PC-9 (cell line): ENCODE measurements at regions not wholly inside any gene's neighbourhood (a gene's known extent, or its start where the extent isn't known, plus 50 kb on each side); places are given as distances from the start of the nearest gene placed in this dataset.
"Not testable (repeated sequence)": the region's sequence is repeated elsewhere in the genome, so short reads cannot be mapped to it uniquely, and the experiment has no call there.

Experiments
- BruUV-seq: library from RNA; stranded (reverse); fragments of 400-500 nt; replicated peaks from 2 replicates; lab custom pipeline; 2021; lab: Mats Ljungman, UMichigan
- CTCF ChIA-PET: fragments of 300-600 bp; sonication (Branson Sonifier 250); formaldehyde crosslinking; loops from one replicate; lab custom pipeline; 2022; ENCODE audit warnings: antibody characterized with exemption; lab: Charles Lee
- POLR2A ChIA-PET: fragments of 300-600 bp; sonication (Branson Sonifier 250); formaldehyde crosslinking; loops from one replicate; lab custom pipeline; 2022; ENCODE audit warnings: antibody characterized with exemption; ENCODE audit not compliant: unreplicated experiment; lab: Charles Lee
- DNase-seq, 2 experiments: peaks; one replicate each; pipeline versions ENCODE4 v3.0.0 to v3.0.0-alpha.2; 2015 to 2022; ENCODE audit warnings: mixed read lengths in 1 of 2
- H2AFZ ChIP-seq: fragments of 200-600 bp; sonication (generic); 2 replicates; pipeline ENCODE4 v1.8.1; 2017; ENCODE audit warnings: antibody characterized with exemption
- H3F3A ChIP-seq: fragments of 200-600 bp; sonication (generic); 2 replicates; pipeline ENCODE4 v1.8.1; 2017; ENCODE audit warnings: antibody characterized with exemption, mild to moderate bottlenecking, low read depth; ENCODE audit not compliant: insufficient read depth
- H3K27ac ChIP-seq: fragments of 200-600 bp; sonication (generic); 2 replicates; pipeline ENCODE4 v1.6.1; 2016; ENCODE audit warnings: mixed run types
- H3K27me3 ChIP-seq: fragments of 200-600 bp; sonication (generic); 2 replicates; pipeline ENCODE4 v1.6.1; 2016; ENCODE audit warnings: low read depth, mixed run types; ENCODE audit not compliant: insufficient read depth
- H3K36me3 ChIP-seq: fragments of 200-600 bp; sonication (generic); 2 replicates; pipeline ENCODE4 v1.6.1; 2016; ENCODE audit warnings: low read depth, mixed run types
- H3K4me1 ChIP-seq: fragments of 200-600 bp; sonication (generic); replicated peaks from 2 replicates; pipeline ENCODE4 v1.6.1; 2016; ENCODE audit warnings: mixed run types; ENCODE audit not compliant: insufficient read depth
- H3K4me2 ChIP-seq: fragments of 200-600 bp; sonication (generic); 2 replicates; pipeline ENCODE4 v1.6.1; 2017; ENCODE audit warnings: mixed run types
- H3K4me3 ChIP-seq: fragments of 200-600 bp; sonication (generic); 2 replicates; pipeline ENCODE4 v1.6.1; 2016; ENCODE audit warnings: mixed run types
- H3K79me2 ChIP-seq: fragments of 200-600 bp; sonication (generic); 2 replicates; pipeline ENCODE4 v1.6.1; 2017; ENCODE audit warnings: low read depth, mixed run types
- H3K9me2 ChIP-seq: fragments of 200-600 bp; sonication (generic); 2 replicates; pipeline ENCODE4 v1.8.1; 2017; ENCODE audit warnings: mild to moderate bottlenecking; ENCODE audit not compliant: insufficient read depth
- H3K9me3 ChIP-seq: fragments of 200-600 bp; sonication (generic); 2 replicates; pipeline ENCODE4 v1.8.1; 2016; ENCODE audit warnings: low read depth; ENCODE audit not compliant: insufficient read depth
- H4K20me1 ChIP-seq: fragments of 200-600 bp; sonication (generic); 2 replicates; pipeline ENCODE4 v1.8.1; 2017; ENCODE audit not compliant: insufficient read depth
- EZH2 ChIP-seq: fragments of 200-600 bp; sonication (generic); IDR thresholded peaks from 2 replicates; pipeline ENCODE4 v1.8.0; 2017; ENCODE audit warnings: antibody characterized with exemption, low read depth
- intact Hi-C: fragments of 100-400 bp; cut with micrococcal nuclease; formaldehyde crosslinking; loops from one replicate; pipeline ENCODE4 v1.10.0; 2022; ENCODE audit not compliant: unreplicated experiment
- TF ChIP-seq, protein P1 (sequence below): fragments of 200-600 bp; sonication (generic); conservative IDR thresholded peaks from 2 replicates; pipeline ENCODE4 v1.6.1; 2017; ENCODE audit warnings: mixed run types, antibody characterized with exemption, mild to moderate bottlenecking, moderate library complexity

DNA sequence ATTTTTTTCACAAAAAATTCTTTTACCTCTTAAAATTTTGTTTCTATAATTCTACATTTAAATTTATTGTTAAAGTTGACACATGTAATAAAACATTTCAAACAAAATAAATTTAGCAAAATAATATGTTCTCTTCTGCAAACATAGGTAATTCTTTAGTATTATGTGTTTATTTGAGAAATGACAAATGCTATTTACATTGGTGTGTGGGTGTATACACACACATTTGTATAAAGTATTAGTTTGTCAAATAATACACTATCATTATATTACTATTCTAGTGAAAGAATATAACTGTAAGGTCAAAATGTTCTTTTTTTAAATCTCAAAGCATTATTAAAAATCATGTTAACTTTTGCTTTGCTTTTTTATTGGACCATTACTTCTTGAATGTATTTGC, 1370.6 kb downstream of the SI start:
- ChIA-PET CTCF (no interaction called here), POLR2A (no interaction called here)
- H3F3A ChIP-seq: no peaks in the 10 kb centered on the region
- H4K20me1 ChIP-seq: no peaks in the 10 kb centered on the region
- no peak for DNase-seq
- no peaks in the 10 kb centered on the region for H3K4me1 ChIP-seq
- no peak overlapping the region for H2AFZ ChIP-seq
- intact Hi-C loops: no loop called here
- no TSS peak for BruUV-seq
- no peaks in the 10 kb centered on the region for H3K9me3 ChIP-seq
- H3K36me3 ChIP-seq: no peaks in the 10 kb centered on the region
- H3K4me3 ChIP-seq: no peak overlapping the region
- no peak overlapping the region for H3K27ac ChIP-seq
- H3K27me3 ChIP-seq: no peaks in the 10 kb centered on the region
- TF ChIP-seq, protein P1, sequence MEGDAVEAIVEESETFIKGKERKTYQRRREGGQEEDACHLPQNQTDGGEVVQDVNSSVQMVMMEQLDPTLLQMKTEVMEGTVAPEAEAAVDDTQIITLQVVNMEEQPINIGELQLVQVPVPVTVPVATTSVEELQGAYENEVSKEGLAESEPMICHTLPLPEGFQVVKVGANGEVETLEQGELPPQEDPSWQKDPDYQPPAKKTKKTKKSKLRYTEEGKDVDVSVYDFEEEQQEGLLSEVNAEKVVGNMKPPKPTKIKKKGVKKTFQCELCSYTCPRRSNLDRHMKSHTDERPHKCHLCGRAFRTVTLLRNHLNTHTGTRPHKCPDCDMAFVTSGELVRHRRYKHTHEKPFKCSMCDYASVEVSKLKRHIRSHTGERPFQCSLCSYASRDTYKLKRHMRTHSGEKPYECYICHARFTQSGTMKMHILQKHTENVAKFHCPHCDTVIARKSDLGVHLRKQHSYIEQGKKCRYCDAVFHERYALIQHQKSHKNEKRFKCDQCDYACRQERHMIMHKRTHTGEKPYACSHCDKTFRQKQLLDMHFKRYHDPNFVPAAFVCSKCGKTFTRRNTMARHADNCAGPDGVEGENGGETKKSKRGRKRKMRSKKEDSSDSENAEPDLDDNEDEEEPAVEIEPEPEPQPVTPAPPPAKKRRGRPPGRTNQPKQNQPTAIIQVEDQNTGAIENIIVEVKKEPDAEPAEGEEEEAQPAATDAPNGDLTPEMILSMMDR: no peak
- TF ChIP-seq EZH2: no peak
- 0 out of 2 replicates have a peak, but pooled peaks cover under 1% of the 10 kb centered on the region for H3K9me2 ChIP-seq
- H3K79me2 ChIP-seq: no peaks in the 10 kb centered on the region
- H3K4me2 ChIP-seq: no peak overlapping the region

DNA sequence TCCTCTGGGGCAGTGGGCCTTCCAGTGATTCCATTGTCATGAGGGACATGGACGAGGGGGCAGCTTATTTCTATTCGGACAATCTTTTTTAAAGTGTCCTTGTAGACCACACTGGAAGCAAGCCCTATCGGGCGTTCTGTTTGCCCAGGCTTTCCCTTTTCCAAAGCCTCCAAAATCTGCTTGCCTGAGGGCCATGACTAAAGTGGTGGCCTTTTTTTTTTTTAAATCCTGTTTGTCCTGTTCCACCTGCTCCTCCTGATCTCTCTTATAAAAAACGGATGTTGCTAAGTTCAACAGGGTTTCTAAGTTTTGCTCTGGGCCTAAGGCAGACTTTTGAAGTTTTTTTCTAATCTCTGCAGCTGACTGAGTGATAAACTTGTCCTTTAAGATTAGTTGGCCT, 1380.1 kb downstream of the SI start:
- peak; percentile 70 to 84 for DNase-seq
- CTCF ChIA-PET, H3K4me3 ChIP-seq, H3K79me2 ChIP-seq, H3K9me3 ChIP-seq, BruUV-seq, H3K27ac ChIP-seq, POLR2A ChIA-PET, H3K36me3 ChIP-seq, H3K27me3 ChIP-seq, H4K20me1 ChIP-seq, H2AFZ ChIP-seq, H3K9me2 ChIP-seq, H3F3A ChIP-seq: not testable (repeated sequence)
- peak overlapping the region; percentile 60 for H3K4me2 ChIP-seq
- intact Hi-C loops: loop anchor here (1.0 kb wide), 1 partner anchor 27 kb away; no protein-coding TSS in a partner anchor
- peaks cover 17% of the 10 kb centered on the region for H3K4me1 ChIP-seq

DNA sequence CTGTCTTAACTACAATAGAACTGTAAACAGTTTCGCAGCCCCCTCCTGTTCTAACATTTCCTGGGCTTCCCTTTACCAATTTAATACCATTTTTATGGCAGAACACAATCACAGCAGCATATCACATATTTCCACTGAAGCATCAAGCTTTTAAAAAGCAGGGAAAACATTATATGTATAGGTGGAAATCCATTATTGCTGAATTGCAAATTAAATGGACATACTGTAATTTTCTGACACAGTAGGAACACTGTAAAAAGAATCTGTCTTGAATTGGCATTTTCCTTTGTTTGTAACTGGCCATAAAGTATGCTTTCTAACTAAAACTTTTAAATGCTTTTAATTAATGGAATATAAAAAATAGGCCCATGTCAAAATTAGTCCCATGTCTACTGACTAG, 1385.8 kb downstream of the SI start:
- POLR2A ChIA-PET: no interaction called here
- no TSS peak for BruUV-seq
- H3K4me2 ChIP-seq: no peak overlapping the region
- CTCF ChIA-PET: no interaction called here
- no peaks in the 10 kb centered on the region for H4K20me1 ChIP-seq
- H3K9me2 ChIP-seq: no peaks in the 10 kb centered on the region
- intact Hi-C loops: no loop called here
- no peaks in the 10 kb centered on the region for H3K79me2 ChIP-seq
- peaks cover 1% of the 10 kb centered on the region; the same call in 1 of the 2 replicates for H3K4me1 ChIP-seq
- H3K4me3 ChIP-seq: no peak overlapping the region
- no peak overlapping the region for H2AFZ ChIP-seq
- H3K27me3 ChIP-seq: no peaks in the 10 kb centered on the region
- H3K36me3 ChIP-seq: no peaks in the 10 kb centered on the region
- H3K9me3 ChIP-seq: peaks cover 13% of the 10 kb centered on the region
- DNase-seq: no peak
- H3F3A ChIP-seq: no peaks in the 10 kb centered on the region
- TF ChIP-seq, protein P1: no peak
- TF ChIP-seq EZH2: no peak
- H3K27ac ChIP-seq: no peak overlapping the region

DNA sequence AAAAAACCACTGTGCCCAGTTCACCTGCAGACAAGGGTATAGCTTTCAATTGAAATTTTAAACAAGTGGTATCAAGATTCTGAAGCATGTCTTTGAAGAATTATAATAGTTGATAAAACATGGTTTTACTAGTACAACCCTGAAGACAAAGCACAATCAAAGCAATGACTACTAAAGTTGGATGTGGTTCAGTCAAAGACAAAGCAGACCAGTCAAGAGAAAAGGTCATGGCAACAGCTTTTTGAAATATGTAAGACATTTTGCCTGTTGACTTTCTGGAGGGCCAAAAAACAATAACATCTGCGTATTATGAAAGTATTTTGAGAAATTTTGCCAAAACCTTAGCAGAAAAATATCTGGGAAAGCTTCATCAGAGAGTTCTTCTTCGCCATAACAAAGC, 1393.6 kb downstream of the SI start:
- no peak for TF ChIP-seq EZH2
- TF ChIP-seq, protein P1: no peak

More for the DNA sequence above, 1393.6 kb downstream of the SI start:
- no peaks in the 10 kb centered on the region for H3K27me3 ChIP-seq
- intact Hi-C loops: no loop called here
- no peak for DNase-seq
- H3K9me2 ChIP-seq: no peaks in the 10 kb centered on the region
- H3K9me3 ChIP-seq: peaks cover 5% of the 10 kb centered on the region
- H3K27ac ChIP-seq: no peak overlapping the region
- no peaks in the 10 kb centered on the region for H4K20me1 ChIP-seq
- H3K4me3 ChIP-seq: no peak overlapping the region
- no peaks in the 10 kb centered on the region for H3F3A ChIP-seq
- H3K79me2 ChIP-seq: no peaks in the 10 kb centered on the region
- no peak overlapping the region for H3K4me2 ChIP-seq
- CTCF ChIA-PET: no interaction called here
- no peak overlapping the region for H2AFZ ChIP-seq
- BruUV-seq: no TSS peak
- POLR2A ChIA-PET: no interaction called here
- H3K4me1 ChIP-seq: no peaks in the 10 kb centered on the region
- H3K36me3 ChIP-seq: no peaks in the 10 kb centered on the region
